Subcutaneous abdominal adipose tissue (tissue), 5 donors: ENCODE measurements at regions not wholly inside any gene's neighbourhood (a gene's known extent, or its start where the extent isn't known, plus 50 kb on each side); places are given as distances from the start of the nearest gene placed in this dataset.
"Not testable (repeated sequence)": the region's sequence is repeated elsewhere in the genome, so short reads cannot be mapped to it uniquely, and the experiment has no call there.

ENCODE experiments used
- H3K27ac ChIP-seq: one replicate; pipeline ENCODE4 v1.7.0; 2013; ENCODE audit warnings: low read depth, mild to moderate bottlenecking, inconsistent platforms, low read length, moderate library complexity
- H3K27me3 ChIP-seq, 5 donors: one replicate each; pipeline ENCODE4 v1.7.0; 2013; ENCODE audit warnings: low read length in 5 of 5, inconsistent platforms in 1 of 5; ENCODE audit not compliant: control insufficient read depth in 5 of 5, insufficient read depth in 4 of 5
- H3K36me3 ChIP-seq, 5 donors: one replicate each; pipeline ENCODE4 v1.7.0; 2013; ENCODE audit warnings: low read length in 5 of 5; ENCODE audit not compliant: control insufficient read depth in 5 of 5, insufficient read depth in 5 of 5
- H3K4me1 ChIP-seq, 5 donors: one replicate each; pipeline ENCODE4 v1.7.0; 2013; ENCODE audit warnings: low read length in 5 of 5, mild to moderate bottlenecking in 3 of 5, moderate library complexity in 1 of 5; ENCODE audit not compliant: control insufficient read depth in 5 of 5, insufficient read depth in 5 of 5
- H3K4me3 ChIP-seq, 5 donors: one replicate each; pipeline ENCODE4 v1.7.0; 2013; ENCODE audit warnings: low read length in 5 of 5, low read depth in 1 of 5
- H3K9ac ChIP-seq, 5 donors: one replicate each; pipeline ENCODE4 v1.7.0; 2013; ENCODE audit warnings: low read length in 5 of 5, mild to moderate bottlenecking in 4 of 5, moderate library complexity in 3 of 5
- H3K9me3 ChIP-seq, 5 donors: one replicate each; pipeline ENCODE4 v1.7.0; 2013; ENCODE audit warnings: low read length in 5 of 5; ENCODE audit not compliant: control insufficient read depth in 5 of 5
- donor health status: healthy.
- donor health status: healthy.
- donor health status: healthy.
- donor health status: healthy.
- donor health status: healthy.

DNA sequence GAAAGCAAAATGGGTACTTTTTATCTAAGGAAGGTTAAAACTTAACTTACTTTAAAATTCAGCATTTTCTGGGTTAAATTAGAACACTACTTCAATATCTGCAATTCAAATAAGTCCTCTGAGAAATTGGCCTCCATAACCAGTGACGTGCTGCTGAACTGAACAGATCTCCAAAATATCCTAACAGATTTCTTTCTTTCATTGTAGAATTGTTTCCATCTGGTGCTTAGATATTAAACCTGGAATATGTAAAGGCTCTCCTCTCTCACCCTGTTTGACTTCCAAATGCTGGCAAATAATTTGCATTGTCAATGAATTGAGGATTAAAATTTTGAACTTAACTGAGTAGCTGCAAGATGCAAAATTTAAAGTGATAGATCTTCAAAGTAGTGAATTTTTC is 316.9 kb upstream of the CXADR start:
- peaks cover 0 to 19% (median 2%) of the 10 kb centered on the region in 5 donors for H3K4me1 ChIP-seq
- H3K36me3 ChIP-seq: no peaks in the 10 kb centered on the region
- no peak overlapping the region for H3K9ac ChIP-seq
- no peak overlapping the region for H3K4me3 ChIP-seq
- no peaks in the 10 kb centered on the region for H3K27me3 ChIP-seq
- H3K9me3 ChIP-seq: peaks cover 0 to 10% (median 9%) of the 10 kb centered on the region in 5 donors
- no peak overlapping the region for H3K27ac ChIP-seq

DNA sequence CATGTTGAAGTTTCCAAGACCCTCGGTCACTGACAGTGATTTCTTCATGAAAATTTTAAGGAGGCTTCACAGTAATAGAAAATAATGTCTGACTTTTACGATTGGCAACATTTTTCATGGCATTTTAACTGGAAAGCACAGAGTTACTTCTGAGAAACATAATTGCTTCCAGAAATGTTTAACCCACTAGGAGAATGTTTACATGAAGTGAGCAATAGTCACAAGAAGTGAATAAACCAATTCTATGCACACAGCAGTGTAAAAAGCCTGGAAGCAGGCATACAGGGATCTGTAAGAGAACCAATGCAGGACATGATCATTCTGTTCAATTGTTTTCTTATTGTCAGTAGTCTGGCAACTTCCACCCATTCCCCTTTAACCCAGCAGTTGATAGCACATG is 316.2 kb upstream of the CXADR start:
- no peak overlapping the region for H3K27ac ChIP-seq
- no peaks in the 10 kb centered on the region for H3K36me3 ChIP-seq
- no peaks in the 10 kb centered on the region for H3K27me3 ChIP-seq
- H3K9ac ChIP-seq: no peak overlapping the region
- H3K4me3 ChIP-seq: no peak overlapping the region
- peaks cover 0 to 19% (median 2%) of the 10 kb centered on the region in 5 donors for H3K4me1 ChIP-seq
- peaks cover 0 to 4% (median 2%) of the 10 kb centered on the region in 5 donors for H3K9me3 ChIP-seq

DNA sequence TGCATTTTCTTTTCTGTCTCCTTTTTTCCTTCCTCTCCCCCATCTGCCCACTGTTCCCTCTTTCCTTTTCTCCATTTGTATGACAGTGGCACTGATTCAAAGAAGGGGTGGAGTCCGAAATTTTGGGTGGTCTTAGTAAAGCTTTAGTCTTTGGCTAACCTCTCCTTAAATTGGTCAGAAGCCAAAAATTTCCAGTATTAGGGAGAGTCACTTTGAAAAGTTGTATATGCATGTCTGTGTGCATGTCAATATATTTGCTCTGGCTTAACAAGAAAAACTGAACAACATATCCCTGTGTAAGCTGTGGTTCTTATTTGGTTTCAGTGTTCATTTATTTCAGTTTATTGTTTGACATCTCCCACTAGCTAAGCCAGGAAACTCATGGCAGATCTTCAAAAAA is 314.8 kb upstream of the CXADR start:
- peaks cover 0 to 19% (median 2%) of the 10 kb centered on the region in 5 donors for H3K4me1 ChIP-seq
- no peak overlapping the region for H3K4me3 ChIP-seq
- no peak overlapping the region for H3K9ac ChIP-seq
- no peaks in the 10 kb centered on the region for H3K27me3 ChIP-seq
- no peaks in the 10 kb centered on the region for H3K36me3 ChIP-seq
- H3K27ac ChIP-seq: no peak overlapping the region
- peaks cover 0 to 3% (median 0%) of the 10 kb centered on the region in 5 donors for H3K9me3 ChIP-seq

GRCh38 chr21:17200250-17200649 is 312.6 kb upstream of the CXADR start:
- Histone ChIP-seq H3K4me1 (peaks cover 0 to 19% (median 2%) of the 10 kb centered on the region in 5 donors), H3K36me3 (no peaks in the 10 kb centered on the region), H3K9me3 (peaks cover 0 to 3% (median 0%) of the 10 kb centered on the region in 5 donors), H3K9ac (no peak overlapping the region), H3K4me3 (no peak overlapping the region), H3K27ac (no peak overlapping the region), H3K27me3 (no peaks in the 10 kb centered on the region)

DNA sequence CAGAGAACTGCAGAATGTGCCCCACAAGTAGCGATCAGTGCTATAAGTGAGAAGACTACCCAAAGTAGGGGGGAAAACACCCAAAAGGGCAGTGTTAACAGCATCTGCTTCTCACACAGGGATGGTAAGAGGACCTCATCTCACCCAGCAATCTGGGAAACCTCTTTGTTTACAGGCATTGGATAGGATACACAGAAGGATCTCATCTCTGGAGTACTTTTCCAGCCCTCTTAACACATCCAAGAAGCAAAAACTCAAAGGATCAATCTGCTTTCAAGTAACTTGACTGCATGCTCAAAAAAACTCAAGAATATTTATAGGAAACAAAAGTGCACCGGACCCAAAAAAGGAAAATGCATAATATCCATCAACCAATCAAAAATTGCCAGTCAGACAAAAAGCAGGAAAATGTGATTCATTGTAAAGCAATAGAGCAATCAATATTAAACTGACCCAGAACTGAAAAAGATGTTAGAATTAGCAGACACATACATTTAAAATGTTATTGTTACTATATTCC is 311.0 kb upstream of the CXADR start:
- Histone ChIP-seq H3K4me1 (peaks cover 0 to 7% (median 0%) of the 10 kb centered on the region in 5 donors), H3K9me3 (peaks cover 0 to 3% (median 0%) of the 10 kb centered on the region in 5 donors), H3K27ac (no peak overlapping the region), H3K36me3 (no peaks in the 10 kb centered on the region), H3K27me3 (no peaks in the 10 kb centered on the region), H3K4me3 (no peak overlapping the region), H3K9ac (no peak overlapping the region)

- no peaks in the 10 kb centered on the region for H3K27me3 ChIP-seq
- no peaks in the 10 kb centered on the region for H3K36me3 ChIP-seq
- no peaks in the 10 kb centered on the region for H3K9me3 ChIP-seq
- no peak overlapping the region for H3K27ac ChIP-seq
- H3K9ac ChIP-seq: no peak overlapping the region
- no peaks in the 10 kb centered on the region for H3K4me1 ChIP-seq
- no peak overlapping the region for H3K4me3 ChIP-seq
These were observed 298.0 kb upstream of the CXADR start for GRCh38 chr21:17214801-17215200.

- not testable (repeated sequence) for H3K9ac ChIP-seq, H3K4me3 ChIP-seq, H3K9me3 ChIP-seq, H3K27me3 ChIP-seq, H3K27ac ChIP-seq, H3K4me1 ChIP-seq, H3K36me3 ChIP-seq
These were observed 293.8 kb upstream of the CXADR start for GRCh38 chr21:17219050-17219449.

DNA sequence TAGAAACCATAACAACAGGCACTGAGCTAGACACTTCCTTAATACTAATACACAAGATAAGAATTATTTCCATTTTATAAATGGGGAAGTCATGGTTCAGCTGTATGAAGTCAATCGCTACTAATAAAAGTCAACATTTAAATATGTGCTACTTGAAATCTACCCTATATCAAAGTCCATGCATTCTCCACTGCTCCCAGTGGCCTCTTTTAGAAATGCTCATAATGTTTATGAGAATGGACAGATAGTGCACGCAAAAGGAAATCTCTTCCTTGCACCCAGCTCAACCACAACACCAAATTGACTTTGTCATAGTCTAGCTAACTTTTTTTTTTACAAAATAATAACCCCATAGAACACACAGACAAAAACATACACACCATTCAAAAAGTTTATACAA is 281.7 kb upstream of the CXADR start:
- H3K4me3 ChIP-seq: no peak overlapping the region
- no peak overlapping the region for H3K9ac ChIP-seq
- H3K4me1 ChIP-seq: peaks cover 0 to 4% (median 0%) of the 10 kb centered on the region in 5 donors
- H3K36me3 ChIP-seq: no peaks in the 10 kb centered on the region
- H3K27ac ChIP-seq: no peak overlapping the region
- no peaks in the 10 kb centered on the region for H3K27me3 ChIP-seq
- peaks cover 2 to 25% (median 9%) of the 10 kb centered on the region in 5 donors for H3K9me3 ChIP-seq

GRCh38 chr21:17231771-17232170 is 281.1 kb upstream of the CXADR start:
- no peaks in the 10 kb centered on the region for H3K27me3 ChIP-seq
- no peak overlapping the region for H3K27ac ChIP-seq
- H3K4me3 ChIP-seq: no peak overlapping the region
- H3K9me3 ChIP-seq: peaks cover 2 to 21% (median 8%) of the 10 kb centered on the region in 5 donors
- no peaks in the 10 kb centered on the region for H3K36me3 ChIP-seq
- no peak overlapping the region for H3K9ac ChIP-seq
- peaks cover 0 to 4% (median 0%) of the 10 kb centered on the region in 5 donors for H3K4me1 ChIP-seq

- no peaks in the 10 kb centered on the region for H3K36me3 ChIP-seq
- H3K27me3 ChIP-seq: no peaks in the 10 kb centered on the region
These were observed 274.4 kb upstream of the CXADR start for GRCh38 chr21:17238468-17238867.

More at GRCh38 chr21:17238468-17238867, 274.4 kb upstream of the CXADR start:
- Histone ChIP-seq H3K27ac (no peak overlapping the region), H3K4me1 (no peaks in the 10 kb centered on the region), H3K4me3 (no peak overlapping the region), H3K9ac (no peak overlapping the region), H3K9me3 (no peaks in the 10 kb centered on the region)
